Lower leg skin (tissue), 3 donors: ENCODE measurements at regions not wholly inside any gene's neighbourhood (a gene's known extent, or its start where the extent isn't known, plus 50 kb on each side); places are given as distances from the start of the nearest gene placed in this dataset.

Source experiments
- POLR2A ChIP-seq, 2 donors: fragments of 450-650 bp; IDR thresholded peaks; one replicate each; pipeline ENCODE4 v1.6.1; 2016 to 2017; ENCODE audit warnings: antibody characterized with exemption in 2 of 2, mild to moderate bottlenecking in 1 of 2, moderate library complexity in 1 of 2
- TF ChIP-seq, protein P1 (sequence below), 3 donors: fragments of 450-650 bp; IDR thresholded peaks; one replicate each; pipeline ENCODE4 v1.5.1; 2016; ENCODE audit warnings: antibody characterized with exemption in 3 of 3, mild to moderate bottlenecking in 3 of 3, moderate library complexity in 2 of 3

DNA sequence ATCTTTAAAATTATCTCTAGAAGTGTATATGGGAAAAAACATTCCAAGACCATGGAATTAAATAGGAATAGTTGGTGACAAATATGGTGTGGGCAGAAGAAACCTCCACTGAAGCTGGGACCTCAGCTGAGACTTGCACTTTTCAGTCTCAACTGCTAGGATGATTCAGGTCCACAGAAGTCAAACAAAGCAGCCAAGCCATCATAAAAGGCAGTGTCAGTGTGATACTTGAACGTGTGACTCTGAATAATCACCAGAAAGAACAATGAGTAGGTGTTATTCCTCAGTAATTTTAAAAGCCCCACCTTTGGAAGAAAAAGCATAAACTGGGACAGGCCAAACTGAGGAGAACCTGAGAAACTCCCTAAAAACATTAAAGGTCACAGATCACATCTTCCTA lies 90.7 kb downstream of the ZNF281 start:
- TF ChIP-seq, protein P1, sequence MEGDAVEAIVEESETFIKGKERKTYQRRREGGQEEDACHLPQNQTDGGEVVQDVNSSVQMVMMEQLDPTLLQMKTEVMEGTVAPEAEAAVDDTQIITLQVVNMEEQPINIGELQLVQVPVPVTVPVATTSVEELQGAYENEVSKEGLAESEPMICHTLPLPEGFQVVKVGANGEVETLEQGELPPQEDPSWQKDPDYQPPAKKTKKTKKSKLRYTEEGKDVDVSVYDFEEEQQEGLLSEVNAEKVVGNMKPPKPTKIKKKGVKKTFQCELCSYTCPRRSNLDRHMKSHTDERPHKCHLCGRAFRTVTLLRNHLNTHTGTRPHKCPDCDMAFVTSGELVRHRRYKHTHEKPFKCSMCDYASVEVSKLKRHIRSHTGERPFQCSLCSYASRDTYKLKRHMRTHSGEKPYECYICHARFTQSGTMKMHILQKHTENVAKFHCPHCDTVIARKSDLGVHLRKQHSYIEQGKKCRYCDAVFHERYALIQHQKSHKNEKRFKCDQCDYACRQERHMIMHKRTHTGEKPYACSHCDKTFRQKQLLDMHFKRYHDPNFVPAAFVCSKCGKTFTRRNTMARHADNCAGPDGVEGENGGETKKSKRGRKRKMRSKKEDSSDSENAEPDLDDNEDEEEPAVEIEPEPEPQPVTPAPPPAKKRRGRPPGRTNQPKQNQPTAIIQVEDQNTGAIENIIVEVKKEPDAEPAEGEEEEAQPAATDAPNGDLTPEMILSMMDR (IDR thresholded peaks at IDR 0.05): no peak
- TF ChIP-seq POLR2A (IDR thresholded peaks at IDR 0.05): no peak
